PFSK-1 (cell line): ENCODE measurements at regions not wholly inside any gene's neighbourhood (a gene's known extent, or its start where the extent isn't known, plus 50 kb on each side); places are given as distances from the start of the nearest gene placed in this dataset.

Experiments used
- FOXP2 ChIP-seq: optimal IDR thresholded peaks from 2 replicates; pipeline ENCODE3; 2011; ENCODE audit warnings: borderline replicate concordance, control low read depth, inconsistent platforms; ENCODE audit not compliant: insufficient read depth; ENCODE audit errors: extremely low read length, extremely low read depth
- POLR2AphosphoS5 ChIP-seq: IDR thresholded peaks from 2 replicates; pipeline ENCODE4 v1.6.1; 2012; ENCODE audit warnings: low read depth, mild to moderate bottlenecking, control low read depth, low read length, moderate library complexity
- REST ChIP-seq, 2 experiments: IDR thresholded peaks; 2 replicates each; pipeline versions ENCODE4 v1.6.1 to v1.8.0; 2011 to 2012; ENCODE audit warnings: low read depth in 2 of 2, low read length in 2 of 2, control low read depth in 1 of 2, inconsistent platforms in 1 of 2, mild to moderate bottlenecking in 1 of 2, moderate library complexity in 1 of 2; ENCODE audit not compliant: insufficient read depth in 1 of 2
- SIN3A ChIP-seq: IDR thresholded peaks from 2 replicates; pipeline ENCODE4 v1.6.1; 2012; ENCODE audit warnings: mild to moderate bottlenecking, low read length, moderate library complexity, borderline replicate concordance; ENCODE audit not compliant: insufficient read depth
- TAF1 ChIP-seq: IDR thresholded peaks from 2 replicates; pipeline ENCODE4 v1.6.1; 2012; ENCODE audit warnings: low read length, control low read depth, borderline replicate concordance; ENCODE audit not compliant: insufficient read depth

DNA sequence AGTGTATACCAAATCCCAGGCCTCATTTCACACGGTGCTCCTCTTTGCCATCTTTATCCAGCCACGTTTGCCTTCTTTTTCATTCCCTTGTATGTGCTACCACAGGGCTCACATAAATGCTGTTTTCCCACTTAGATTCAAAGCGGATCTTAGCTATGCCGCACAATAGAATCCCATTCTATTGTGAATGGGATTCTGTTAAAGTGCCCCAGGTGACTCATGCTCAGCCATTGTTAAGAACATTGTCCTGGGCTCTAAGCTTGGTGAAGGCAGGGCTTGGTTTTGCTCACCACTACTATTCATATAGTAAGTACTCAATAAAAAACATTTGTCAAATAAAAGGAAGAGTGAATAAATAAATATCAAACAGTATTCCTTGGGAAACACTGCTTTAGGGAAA is 72.3 kb upstream of the PHYHIPL start:
- TF ChIP-seq REST (IDR thresholded peaks at IDR 0.05; ENCODE audit: insufficient read depth in 1 of 2, low read depth in 2 of 2, low read length in 2 of 2) (no peak), FOXP2 (no peak), SIN3A (no peak), TAF1 (no peak), POLR2AphosphoS5 (no peak)

- TF ChIP-seq REST (IDR thresholded peaks at IDR 0.05; ENCODE audit: insufficient read depth in 1 of 2, low read depth in 2 of 2, low read length in 2 of 2) (no peak), TAF1 (no peak), FOXP2 (no peak), SIN3A (no peak)
Measured at GRCh38 chr10:59106441-59106840, 70.0 kb upstream of the PHYHIPL start.

GRCh38 chr10:59107147-59107546 is 69.3 kb upstream of the PHYHIPL start:
- TF ChIP-seq POLR2AphosphoS5 (no peak), TAF1 (no peak), SIN3A (no peak), FOXP2 (no peak), REST (IDR thresholded peaks at IDR 0.05; ENCODE audit: insufficient read depth in 1 of 2, low read depth in 2 of 2, low read length in 2 of 2) (no peak)

GRCh38 chr10:59108296-59108870 is 68.1 kb upstream of the PHYHIPL start:
- TF ChIP-seq POLR2AphosphoS5 (no peak), SIN3A (no peak), FOXP2 (no peak), TAF1 (no peak), REST (IDR thresholded peaks at IDR 0.05; ENCODE audit: insufficient read depth in 1 of 2, low read depth in 2 of 2, low read length in 2 of 2) (no peak)

GRCh38 chr10:59108886-59109288 is 67.6 kb upstream of the PHYHIPL start:
- TF ChIP-seq SIN3A (no peak), TAF1 (no peak), POLR2AphosphoS5 (no peak), REST (IDR thresholded peaks at IDR 0.05; ENCODE audit: insufficient read depth in 1 of 2, low read depth in 2 of 2, low read length in 2 of 2) (no peak), FOXP2 (no peak)
